ENCODE measurements at regions not wholly inside any gene's neighbourhood (a gene's known extent, or its start where the extent isn't known, plus 50 kb on each side); places are given as distances from the start of the nearest gene placed in this dataset.

DNA sequence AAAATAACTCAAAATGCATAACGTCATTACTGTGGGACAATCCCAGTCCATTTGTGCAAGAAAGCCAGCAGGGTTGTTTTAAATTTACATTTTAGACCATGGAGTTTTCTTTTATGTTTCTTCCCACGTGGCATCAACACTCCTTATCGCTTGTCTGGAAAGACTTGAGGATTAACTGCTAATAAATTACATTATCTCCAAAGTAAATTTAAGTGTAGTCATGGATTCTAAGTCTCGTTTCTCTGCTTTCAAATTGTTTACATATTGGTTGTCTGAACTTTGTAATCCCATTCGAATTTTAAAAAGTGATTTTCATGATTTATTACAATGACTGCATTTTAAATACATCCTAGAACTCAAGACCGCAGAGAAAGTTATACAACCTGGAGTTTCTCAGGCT is 119.3 kb upstream of the ADAMTS5 start (continued):
- TF ChIP-seq, protein P1, sequence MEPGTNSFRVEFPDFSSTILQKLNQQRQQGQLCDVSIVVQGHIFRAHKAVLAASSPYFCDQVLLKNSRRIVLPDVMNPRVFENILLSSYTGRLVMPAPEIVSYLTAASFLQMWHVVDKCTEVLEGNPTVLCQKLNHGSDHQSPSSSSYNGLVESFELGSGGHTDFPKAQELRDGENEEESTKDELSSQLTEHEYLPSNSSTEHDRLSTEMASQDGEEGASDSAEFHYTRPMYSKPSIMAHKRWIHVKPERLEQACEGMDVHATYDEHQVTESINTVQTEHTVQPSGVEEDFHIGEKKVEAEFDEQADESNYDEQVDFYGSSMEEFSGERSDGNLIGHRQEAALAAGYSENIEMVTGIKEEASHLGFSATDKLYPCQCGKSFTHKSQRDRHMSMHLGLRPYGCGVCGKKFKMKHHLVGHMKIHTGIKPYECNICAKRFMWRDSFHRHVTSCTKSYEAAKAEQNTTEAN (CRISPR knock-in tag; IDR thresholded peaks at IDR 0.05) = no peak
- TF ChIP-seq, protein P2, sequence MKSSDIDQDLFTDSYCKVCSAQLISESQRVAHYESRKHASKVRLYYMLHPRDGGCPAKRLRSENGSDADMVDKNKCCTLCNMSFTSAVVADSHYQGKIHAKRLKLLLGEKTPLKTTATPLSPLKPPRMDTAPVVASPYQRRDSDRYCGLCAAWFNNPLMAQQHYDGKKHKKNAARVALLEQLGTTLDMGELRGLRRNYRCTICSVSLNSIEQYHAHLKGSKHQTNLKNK (CRISPR knock-in tag; IDR thresholded peaks at IDR 0.05) = no peak
- TF ChIP-seq ZBTB21 (CRISPR knock-in tag; IDR thresholded peaks at IDR 0.05; ENCODE audit: borderline replicate concordance) = no peak
- TF ChIP-seq CREM (CRISPR knock-in tag; IDR thresholded peaks at IDR 0.05) = no peak
- TF ChIP-seq, protein P3, sequence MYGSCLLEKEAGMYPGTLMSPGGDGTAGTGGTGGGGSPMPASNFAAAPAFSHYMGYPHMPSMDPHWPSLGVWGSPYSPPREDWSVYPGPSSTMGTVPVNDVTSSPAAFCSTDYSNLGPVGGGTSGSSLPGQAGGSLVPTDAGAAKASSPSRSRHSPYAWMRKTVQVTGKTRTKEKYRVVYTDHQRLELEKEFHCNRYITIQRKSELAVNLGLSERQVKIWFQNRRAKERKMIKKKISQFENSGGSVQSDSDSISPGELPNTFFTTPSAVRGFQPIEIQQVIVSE (CRISPR knock-in tag; IDR thresholded peaks at IDR 0.05; ENCODE audit: borderline replicate concordance) = no peak
- TF ChIP-seq, protein P4, sequence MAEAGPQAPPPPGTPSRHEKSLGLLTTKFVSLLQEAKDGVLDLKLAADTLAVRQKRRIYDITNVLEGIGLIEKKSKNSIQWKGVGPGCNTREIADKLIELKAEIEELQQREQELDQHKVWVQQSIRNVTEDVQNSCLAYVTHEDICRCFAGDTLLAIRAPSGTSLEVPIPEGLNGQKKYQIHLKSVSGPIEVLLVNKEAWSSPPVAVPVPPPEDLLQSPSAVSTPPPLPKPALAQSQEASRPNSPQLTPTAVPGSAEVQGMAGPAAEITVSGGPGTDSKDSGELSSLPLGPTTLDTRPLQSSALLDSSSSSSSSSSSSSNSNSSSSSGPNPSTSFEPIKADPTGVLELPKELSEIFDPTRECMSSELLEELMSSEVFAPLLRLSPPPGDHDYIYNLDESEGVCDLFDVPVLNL (CRISPR knock-in tag; IDR thresholded peaks at IDR 0.05; ENCODE audit: borderline replicate concordance, low read depth) = no peak
- TF ChIP-seq, protein P5, sequence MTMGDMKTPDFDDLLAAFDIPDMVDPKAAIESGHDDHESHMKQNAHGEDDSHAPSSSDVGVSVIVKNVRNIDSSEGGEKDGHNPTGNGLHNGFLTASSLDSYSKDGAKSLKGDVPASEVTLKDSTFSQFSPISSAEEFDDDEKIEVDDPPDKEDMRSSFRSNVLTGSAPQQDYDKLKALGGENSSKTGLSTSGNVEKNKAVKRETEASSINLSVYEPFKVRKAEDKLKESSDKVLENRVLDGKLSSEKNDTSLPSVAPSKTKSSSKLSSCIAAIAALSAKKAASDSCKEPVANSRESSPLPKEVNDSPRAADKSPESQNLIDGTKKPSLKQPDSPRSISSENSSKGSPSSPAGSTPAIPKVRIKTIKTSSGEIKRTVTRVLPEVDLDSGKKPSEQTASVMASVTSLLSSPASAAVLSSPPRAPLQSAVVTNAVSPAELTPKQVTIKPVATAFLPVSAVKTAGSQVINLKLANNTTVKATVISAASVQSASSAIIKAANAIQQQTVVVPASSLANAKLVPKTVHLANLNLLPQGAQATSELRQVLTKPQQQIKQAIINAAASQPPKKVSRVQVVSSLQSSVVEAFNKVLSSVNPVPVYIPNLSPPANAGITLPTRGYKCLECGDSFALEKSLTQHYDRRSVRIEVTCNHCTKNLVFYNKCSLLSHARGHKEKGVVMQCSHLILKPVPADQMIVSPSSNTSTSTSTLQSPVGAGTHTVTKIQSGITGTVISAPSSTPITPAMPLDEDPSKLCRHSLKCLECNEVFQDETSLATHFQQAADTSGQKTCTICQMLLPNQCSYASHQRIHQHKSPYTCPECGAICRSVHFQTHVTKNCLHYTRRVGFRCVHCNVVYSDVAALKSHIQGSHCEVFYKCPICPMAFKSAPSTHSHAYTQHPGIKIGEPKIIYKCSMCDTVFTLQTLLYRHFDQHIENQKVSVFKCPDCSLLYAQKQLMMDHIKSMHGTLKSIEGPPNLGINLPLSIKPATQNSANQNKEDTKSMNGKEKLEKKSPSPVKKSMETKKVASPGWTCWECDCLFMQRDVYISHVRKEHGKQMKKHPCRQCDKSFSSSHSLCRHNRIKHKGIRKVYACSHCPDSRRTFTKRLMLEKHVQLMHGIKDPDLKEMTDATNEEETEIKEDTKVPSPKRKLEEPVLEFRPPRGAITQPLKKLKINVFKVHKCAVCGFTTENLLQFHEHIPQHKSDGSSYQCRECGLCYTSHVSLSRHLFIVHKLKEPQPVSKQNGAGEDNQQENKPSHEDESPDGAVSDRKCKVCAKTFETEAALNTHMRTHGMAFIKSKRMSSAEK (CRISPR knock-in tag; IDR thresholded peaks at IDR 0.05; ENCODE audit: borderline replicate concordance) = no peak
- TF ChIP-seq, protein P6, sequence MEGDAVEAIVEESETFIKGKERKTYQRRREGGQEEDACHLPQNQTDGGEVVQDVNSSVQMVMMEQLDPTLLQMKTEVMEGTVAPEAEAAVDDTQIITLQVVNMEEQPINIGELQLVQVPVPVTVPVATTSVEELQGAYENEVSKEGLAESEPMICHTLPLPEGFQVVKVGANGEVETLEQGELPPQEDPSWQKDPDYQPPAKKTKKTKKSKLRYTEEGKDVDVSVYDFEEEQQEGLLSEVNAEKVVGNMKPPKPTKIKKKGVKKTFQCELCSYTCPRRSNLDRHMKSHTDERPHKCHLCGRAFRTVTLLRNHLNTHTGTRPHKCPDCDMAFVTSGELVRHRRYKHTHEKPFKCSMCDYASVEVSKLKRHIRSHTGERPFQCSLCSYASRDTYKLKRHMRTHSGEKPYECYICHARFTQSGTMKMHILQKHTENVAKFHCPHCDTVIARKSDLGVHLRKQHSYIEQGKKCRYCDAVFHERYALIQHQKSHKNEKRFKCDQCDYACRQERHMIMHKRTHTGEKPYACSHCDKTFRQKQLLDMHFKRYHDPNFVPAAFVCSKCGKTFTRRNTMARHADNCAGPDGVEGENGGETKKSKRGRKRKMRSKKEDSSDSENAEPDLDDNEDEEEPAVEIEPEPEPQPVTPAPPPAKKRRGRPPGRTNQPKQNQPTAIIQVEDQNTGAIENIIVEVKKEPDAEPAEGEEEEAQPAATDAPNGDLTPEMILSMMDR (IDR thresholded peaks at IDR 0.05) = no peak

DNA sequence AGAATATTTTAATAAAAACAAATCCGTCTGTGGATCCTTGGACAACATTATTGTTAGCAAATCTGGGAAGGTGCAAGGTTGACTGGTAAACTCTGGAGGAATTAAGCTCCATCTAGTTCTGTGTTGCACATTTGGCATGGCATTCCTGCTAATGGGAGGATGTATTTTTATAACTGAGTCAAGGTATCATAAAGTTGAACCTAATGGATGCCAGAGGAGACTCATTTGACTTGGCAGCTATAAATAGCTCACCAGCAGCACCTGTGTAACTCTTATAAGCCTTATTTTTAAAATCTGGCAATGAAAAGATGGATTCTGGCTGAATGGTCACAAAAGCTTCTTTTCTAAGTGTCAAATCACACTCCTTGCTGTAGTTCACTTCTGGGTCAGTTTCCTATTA is 118.5 kb upstream of the ADAMTS5 start:
- ATAC-seq = no peak
- H3K4me3 Mint-ChIP-seq = no peak overlapping the region
- TF ChIP-seq, protein P7, sequence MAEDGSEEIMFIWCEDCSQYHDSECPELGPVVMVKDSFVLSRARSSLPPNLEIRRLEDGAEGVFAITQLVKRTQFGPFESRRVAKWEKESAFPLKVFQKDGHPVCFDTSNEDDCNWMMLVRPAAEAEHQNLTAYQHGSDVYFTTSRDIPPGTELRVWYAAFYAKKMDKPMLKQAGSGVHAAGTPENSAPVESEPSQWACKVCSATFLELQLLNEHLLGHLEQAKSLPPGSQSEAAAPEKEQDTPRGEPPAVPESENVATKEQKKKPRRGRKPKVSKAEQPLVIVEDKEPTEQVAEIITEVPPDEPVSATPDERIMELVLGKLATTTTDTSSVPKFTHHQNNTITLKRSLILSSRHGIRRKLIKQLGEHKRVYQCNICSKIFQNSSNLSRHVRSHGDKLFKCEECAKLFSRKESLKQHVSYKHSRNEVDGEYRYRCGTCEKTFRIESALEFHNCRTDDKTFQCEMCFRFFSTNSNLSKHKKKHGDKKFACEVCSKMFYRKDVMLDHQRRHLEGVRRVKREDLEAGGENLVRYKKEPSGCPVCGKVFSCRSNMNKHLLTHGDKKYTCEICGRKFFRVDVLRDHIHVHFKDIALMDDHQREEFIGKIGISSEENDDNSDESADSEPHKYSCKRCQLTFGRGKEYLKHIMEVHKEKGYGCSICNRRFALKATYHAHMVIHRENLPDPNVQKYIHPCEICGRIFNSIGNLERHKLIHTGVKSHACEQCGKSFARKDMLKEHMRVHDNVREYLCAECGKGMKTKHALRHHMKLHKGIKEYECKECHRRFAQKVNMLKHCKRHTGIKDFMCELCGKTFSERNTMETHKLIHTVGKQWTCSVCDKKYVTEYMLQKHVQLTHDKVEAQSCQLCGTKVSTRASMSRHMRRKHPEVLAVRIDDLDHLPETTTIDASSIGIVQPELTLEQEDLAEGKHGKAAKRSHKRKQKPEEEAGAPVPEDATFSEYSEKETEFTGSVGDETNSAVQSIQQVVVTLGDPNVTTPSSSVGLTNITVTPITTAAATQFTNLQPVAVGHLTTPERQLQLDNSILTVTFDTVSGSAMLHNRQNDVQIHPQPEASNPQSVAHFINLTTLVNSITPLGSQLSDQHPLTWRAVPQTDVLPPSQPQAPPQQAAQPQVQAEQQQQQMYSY (CRISPR knock-in tag; IDR thresholded peaks at IDR 0.05) = no peak
- TF ChIP-seq, protein P8, sequence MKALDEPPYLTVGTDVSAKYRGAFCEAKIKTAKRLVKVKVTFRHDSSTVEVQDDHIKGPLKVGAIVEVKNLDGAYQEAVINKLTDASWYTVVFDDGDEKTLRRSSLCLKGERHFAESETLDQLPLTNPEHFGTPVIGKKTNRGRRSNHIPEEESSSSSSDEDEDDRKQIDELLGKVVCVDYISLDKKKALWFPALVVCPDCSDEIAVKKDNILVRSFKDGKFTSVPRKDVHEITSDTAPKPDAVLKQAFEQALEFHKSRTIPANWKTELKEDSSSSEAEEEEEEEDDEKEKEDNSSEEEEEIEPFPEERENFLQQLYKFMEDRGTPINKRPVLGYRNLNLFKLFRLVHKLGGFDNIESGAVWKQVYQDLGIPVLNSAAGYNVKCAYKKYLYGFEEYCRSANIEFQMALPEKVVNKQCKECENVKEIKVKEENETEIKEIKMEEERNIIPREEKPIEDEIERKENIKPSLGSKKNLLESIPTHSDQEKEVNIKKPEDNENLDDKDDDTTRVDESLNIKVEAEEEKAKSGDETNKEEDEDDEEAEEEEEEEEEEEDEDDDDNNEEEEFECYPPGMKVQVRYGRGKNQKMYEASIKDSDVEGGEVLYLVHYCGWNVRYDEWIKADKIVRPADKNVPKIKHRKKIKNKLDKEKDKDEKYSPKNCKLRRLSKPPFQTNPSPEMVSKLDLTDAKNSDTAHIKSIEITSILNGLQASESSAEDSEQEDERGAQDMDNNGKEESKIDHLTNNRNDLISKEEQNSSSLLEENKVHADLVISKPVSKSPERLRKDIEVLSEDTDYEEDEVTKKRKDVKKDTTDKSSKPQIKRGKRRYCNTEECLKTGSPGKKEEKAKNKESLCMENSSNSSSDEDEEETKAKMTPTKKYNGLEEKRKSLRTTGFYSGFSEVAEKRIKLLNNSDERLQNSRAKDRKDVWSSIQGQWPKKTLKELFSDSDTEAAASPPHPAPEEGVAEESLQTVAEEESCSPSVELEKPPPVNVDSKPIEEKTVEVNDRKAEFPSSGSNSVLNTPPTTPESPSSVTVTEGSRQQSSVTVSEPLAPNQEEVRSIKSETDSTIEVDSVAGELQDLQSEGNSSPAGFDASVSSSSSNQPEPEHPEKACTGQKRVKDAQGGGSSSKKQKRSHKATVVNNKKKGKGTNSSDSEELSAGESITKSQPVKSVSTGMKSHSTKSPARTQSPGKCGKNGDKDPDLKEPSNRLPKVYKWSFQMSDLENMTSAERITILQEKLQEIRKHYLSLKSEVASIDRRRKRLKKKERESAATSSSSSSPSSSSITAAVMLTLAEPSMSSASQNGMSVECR (CRISPR knock-in tag; IDR thresholded peaks at IDR 0.05; ENCODE audit: borderline replicate concordance) = no peak
- no peak for TF ChIP-seq TEAD4 (CRISPR knock-in tag; IDR thresholded peaks at IDR 0.05)
- no peak for TF ChIP-seq FOXJ3 (CRISPR knock-in tag; IDR thresholded peaks at IDR 0.05; ENCODE audit: borderline replicate concordance)
- TF ChIP-seq EMX1 (CRISPR knock-in tag; IDR thresholded peaks at IDR 0.05) = no peak
- TF ChIP-seq, protein P9, sequence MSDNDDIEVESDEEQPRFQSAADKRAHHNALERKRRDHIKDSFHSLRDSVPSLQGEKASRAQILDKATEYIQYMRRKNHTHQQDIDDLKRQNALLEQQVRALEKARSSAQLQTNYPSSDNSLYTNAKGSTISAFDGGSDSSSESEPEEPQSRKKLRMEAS (CRISPR knock-in tag; IDR thresholded peaks at IDR 0.05) = no peak

More for the DNA sequence above, 118.5 kb upstream of the ADAMTS5 start:
- Mint-ChIP-seq H3K36me3 (no peaks in the 10 kb centered on the region), H3K4me1 (no peaks in the 10 kb centered on the region), H3K27me3 (ENCODE audit: low read depth) (no peaks in the 10 kb centered on the region), H3K27ac (no peak overlapping the region), H3K9me3 (peaks cover 9% of the 10 kb centered on the region)
- DNase-seq (ENCODE audit: low spot score) = no peak
- POLR2A ChIA-PET = interaction anchor here (0.6 to 0.7 kb wide), 2 partner anchors 162 to 837 kb away, joined by 3 read pairs; no protein-coding TSS in a partner anchor
- CTCF ChIA-PET = no interaction called here
